ENCODE measurements at regions not wholly inside any gene's neighbourhood (a gene's known extent, or its start where the extent isn't known, plus 50 kb on each side); places are given as distances from the start of the nearest gene placed in this dataset.

GRCh38 chr12:5251092-5251491, 180.8 kb upstream of the NTF3 start:
- ATAC-seq (no peak), DNase-seq (ENCODE audit: missing footprints) (no peak)
- intact Hi-C loops (cut with DNase I), result no loop called here

DNA sequence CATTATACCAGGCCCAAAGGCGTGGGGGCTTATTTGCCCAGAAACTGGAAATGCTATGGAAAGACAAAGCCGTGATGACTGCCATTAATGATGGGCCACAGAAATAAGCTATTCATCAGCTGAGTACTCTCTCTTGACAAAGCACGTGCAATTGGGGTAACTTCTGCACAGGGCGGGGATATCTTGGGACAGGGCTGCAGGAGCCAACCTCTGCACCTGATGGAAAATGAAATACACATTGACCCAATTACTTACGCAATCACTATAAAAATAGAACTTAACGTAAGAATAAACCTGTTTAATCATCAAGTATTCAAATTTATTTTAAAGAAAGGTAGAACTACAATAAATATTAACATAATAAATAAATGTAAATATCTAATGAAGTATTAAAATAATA, 180.1 kb upstream of the NTF3 start:
- DNase-seq (ENCODE audit: missing footprints) (no peak), ATAC-seq (no peak)
- intact Hi-C loops (cut with DNase I), result no loop called here

DNA sequence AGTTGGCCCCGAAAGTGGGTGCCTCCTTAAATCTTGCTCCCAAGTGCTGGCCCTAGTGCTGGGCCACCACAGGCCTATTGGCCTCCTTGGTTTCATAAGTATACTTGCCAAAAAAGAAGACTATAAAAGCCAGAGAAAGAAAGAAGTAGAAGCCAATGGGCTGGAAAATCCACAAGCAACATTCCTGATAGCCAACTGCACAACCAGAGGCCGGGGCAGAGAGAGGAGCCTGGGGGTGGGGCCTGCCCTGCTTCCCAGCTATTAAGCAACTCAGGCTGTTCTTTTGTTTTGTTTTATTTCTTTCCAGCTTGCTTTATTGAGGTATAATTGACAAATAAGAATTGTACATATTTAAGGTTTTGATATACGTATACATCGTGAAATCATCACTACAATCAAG, 177.2 kb upstream of the NTF3 start:
- ATAC-seq (no peak), DNase-seq (ENCODE audit: missing footprints) (no peak)
- intact Hi-C loops (cut with DNase I), result no loop called here

GRCh38 chr12:5257763-5258495, 174.0 kb upstream of the NTF3 start:
- DNase-seq (ENCODE audit: missing footprints), result no peak
- intact Hi-C loops (cut with DNase I), result no loop called here
- no peak for ATAC-seq

DNA sequence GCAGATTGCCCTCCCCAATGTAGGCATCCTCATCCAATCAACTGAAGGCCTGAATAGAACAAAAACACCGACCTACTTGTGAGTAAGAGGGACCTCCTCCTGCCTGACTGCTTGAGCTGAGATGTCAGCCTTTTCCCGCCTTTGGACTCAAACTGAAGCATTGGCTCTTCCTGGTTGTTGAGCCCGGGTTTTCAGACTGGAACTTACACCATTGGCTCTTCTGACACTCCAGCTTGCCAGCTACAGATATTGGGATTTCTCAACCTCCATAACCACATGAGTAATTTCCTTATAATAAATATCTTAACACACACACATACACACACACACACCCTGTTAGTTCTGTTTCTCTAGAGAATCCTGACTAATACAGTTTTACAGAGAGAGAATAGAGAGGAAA, 173.4 kb upstream of the NTF3 start:
- ATAC-seq, result no peak
- intact Hi-C loops (cut with DNase I), result no loop called here
- no peak for DNase-seq (ENCODE audit: missing footprints)

- DNase-seq (ENCODE audit: missing footprints) (no peak), ATAC-seq (no peak)
- intact Hi-C loops (cut with DNase I), result no loop called here
These were observed 173.0 kb upstream of the NTF3 start for GRCh38 chr12:5258926-5259325.

DNA sequence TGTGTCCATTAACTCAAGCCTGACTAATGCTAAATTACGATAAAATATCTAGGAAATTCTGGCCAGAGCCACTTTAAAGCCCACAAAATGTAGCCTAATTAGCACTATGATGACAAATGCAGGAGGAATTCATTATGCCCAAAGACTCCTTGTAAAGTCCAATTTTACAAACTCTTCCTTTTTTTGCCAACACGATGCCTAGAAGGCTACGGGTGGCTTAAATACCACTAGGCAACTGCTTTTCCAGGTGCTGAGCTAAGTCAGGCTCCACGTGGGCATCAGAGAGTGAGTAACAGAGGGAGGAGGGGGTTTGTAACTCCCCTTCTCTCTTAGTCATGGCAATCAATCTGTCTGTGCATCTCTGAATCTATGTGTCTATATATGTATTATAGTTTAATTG, 172.4 kb upstream of the NTF3 start:
- intact Hi-C loops (cut with DNase I), result no loop called here
- DNase-seq (ENCODE audit: missing footprints) (no peak), ATAC-seq (no peak)

DNA sequence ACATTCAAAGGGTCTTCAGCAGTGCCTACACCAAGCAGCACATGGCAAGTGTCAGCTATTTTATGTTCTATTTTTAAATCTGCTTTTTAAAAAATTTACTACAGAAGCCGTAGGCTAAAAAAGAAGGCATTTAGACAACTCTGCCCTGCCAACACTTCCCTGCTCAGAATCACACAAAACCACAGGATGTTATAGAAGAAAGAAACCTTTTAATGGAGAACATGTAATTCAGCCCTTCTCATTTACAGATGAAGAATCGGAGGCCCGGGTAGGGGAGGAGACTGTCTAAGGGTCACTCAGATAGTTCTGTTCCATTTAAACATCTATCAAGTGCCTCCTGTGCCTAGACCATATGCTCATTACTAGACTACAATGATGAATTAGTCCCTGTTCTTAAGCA, 171.8 kb upstream of the NTF3 start:
- no peak for ATAC-seq
- intact Hi-C loops (cut with DNase I), result no loop called here
- DNase-seq (ENCODE audit: missing footprints), result no peak

GRCh38 chr12:5260591-5261086, 171.3 kb upstream of the NTF3 start:
- no peak for DNase-seq (ENCODE audit: missing footprints)
- intact Hi-C loops (cut with DNase I), result no loop called here
- ATAC-seq, result no peak

DNA sequence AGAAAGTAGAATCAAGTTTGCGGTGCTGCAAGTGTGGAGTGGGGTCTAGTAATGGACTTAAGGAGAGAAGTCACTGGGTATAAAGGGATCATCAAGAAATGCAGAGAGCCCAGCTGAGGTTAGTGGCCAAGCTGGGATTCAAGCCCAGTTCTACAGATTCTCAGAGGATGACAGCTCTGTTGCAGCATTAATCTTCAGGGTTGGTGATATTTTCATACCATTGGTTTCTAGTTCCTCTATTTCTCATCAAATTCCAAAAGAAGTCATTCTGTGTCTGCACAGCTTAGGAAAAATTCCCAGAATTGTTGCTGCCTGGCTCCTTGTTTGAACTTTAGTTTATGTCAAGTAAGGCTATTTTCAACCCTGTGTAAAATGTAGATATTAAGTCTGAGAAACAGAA, 169.5 kb upstream of the NTF3 start:
- intact Hi-C loops (cut with DNase I), result no loop called here
- ATAC-seq (no peak), DNase-seq (ENCODE audit: missing footprints) (no peak)

GRCh38 chr12:5262885-5263284, 169.0 kb upstream of the NTF3 start:
- ATAC-seq (no peak), DNase-seq (ENCODE audit: missing footprints) (no peak)
- intact Hi-C loops (cut with DNase I), result no loop called here

DNA sequence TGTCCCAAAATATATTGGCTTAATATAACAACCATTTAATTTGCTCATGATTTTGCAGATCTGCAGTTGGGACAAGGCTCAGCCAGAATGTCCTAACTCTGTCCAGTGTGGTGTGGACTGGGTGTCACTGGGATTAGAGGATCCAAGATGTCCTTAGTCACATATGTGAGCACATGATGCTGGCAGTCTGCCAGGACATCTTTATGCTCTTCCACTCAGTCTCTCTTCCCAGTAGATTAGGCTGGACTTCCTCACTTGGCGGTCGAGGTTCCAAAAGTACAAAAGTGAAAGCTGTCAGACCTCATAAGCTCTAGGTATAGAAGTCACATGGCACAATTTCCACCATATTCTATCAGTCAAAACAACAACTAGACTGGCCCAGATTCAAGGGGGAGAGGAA, 167.9 kb upstream of the NTF3 start:
- ATAC-seq, result no peak
- DNase-seq (ENCODE audit: missing footprints), result no peak

DNA sequence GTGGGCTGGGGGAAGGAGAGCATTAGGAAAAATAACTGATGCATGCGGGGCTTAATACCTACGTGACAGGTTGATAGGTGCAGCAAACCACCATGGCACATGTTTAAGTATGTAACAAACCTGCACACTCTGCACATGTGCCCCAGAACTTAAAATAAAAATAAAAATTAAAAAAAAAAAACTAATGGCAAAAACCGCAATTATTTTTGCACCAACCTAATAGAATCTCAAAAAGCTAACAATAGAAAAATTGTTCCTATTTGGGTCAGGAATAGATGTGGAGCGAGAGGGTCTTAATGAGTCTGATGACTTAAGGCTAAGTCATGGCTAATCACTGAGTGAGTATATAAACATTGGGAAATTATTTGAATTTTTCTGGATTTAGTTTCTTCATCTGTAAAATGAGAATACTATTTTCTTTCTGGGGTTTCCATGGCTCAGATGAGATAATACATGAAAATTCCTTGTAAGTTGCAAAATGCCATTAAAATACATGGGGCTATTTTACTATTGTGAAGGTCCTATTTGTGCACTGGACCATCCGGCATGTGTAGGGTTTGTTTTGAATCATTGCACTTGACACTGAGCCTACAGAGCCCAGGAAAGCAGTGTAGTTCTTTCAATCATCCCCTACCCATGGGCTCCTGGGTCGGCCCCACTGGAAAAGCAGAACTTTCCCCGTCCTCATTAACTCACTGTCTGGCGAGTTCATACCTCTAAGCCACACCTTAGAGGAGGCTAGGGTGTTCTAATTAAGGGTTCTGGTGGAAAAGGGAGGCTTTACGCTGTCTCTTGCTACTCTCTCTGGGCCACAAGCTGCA, 164.1 kb upstream of the NTF3 start:
- no peak for DNase-seq (ENCODE audit: missing footprints)
- intact Hi-C loops (cut with DNase I), result no loop called here
- ATAC-seq, result no peak

More for the DNA sequence above, 167.9 kb upstream of the NTF3 start:
- intact Hi-C loops (cut with DNase I), result no loop called here

- intact Hi-C loops (cut with DNase I), result no loop called here
- ATAC-seq (no peak), DNase-seq (ENCODE audit: missing footprints) (no peak)
These were observed 163.3 kb upstream of the NTF3 start for GRCh38 chr12:5268424-5269210.

DNA sequence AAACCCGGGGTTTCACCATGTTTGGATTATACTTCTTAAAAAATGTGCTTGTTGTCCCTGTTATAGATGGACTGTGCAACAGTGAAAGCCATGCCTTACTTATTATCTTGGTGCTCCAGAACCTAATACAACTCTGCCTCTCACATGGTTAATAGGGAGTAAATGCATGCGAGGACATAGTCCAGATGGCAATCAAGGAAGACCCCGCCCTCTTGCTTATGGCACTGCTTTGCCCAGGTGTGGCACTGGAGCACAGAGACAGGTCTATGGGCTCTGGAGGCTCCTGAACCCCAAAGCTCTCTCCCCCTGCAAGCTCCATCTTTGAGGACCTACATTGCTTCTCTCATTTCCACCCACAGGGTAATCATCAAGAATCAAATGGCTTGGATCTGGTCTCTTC, 162.1 kb upstream of the NTF3 start:
- no peak for DNase-seq (ENCODE audit: missing footprints)
- ATAC-seq, result no peak
- intact Hi-C loops (cut with DNase I), result no loop called here

DNA sequence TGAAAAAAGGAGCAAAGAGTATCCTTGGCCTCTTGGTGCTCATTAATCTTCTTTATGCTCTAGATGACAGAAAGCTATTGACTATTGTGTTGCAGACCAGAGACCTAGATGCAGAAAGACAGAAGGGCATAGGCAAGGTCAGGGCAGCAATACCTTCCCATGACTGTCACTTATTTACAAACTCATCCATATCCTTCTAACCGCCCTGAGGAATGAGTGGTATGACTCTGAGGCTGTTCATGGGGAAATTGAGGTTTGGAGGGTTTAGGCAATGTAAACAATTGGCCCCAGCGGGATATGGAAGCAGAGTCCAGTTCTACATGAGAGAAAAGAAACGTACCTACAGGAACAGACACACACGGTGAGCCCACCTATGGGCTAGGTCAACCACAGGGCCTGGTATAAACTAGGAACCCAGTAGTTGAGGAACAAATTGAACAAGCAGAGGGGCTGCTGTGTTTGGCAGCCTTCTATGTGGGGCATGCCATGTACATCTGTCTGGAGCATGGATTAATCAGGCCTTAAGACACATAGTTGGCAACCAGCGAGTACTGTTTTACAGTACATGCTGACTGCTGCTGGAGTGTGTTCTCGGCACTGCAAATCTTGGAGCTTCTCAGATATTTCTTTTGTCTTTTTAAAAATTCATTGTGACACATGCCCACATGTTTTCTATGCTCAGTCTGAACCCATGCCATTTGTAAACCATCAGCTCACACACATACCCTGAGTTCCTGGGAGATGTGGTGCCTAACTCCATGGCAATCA, 159.7 kb upstream of the NTF3 start:
- no peak for DNase-seq (ENCODE audit: missing footprints)
- ATAC-seq, result no peak
- intact Hi-C loops (cut with DNase I), result no loop called here

- ATAC-seq, result no peak
- no peak for DNase-seq (ENCODE audit: missing footprints)
- intact Hi-C loops (cut with DNase I), result no loop called here
These were observed 158.2 kb upstream of the NTF3 start for GRCh38 chr12:5273709-5274108.

- no peak for DNase-seq (ENCODE audit: missing footprints)
- intact Hi-C loops (cut with DNase I), result no loop called here
- ATAC-seq, result no peak
These were observed 155.5 kb upstream of the NTF3 start for GRCh38 chr12:5276327-5276880.

GRCh38 chr12:5280086-5280485, 151.8 kb upstream of the NTF3 start:
- ATAC-seq, result no peak
- no peak for DNase-seq (ENCODE audit: missing footprints)
- intact Hi-C loops (cut with DNase I), result no loop called here
